Posterior cingulate gyrus (tissue), 11 donors: ENCODE measurements at regions not wholly inside any gene's neighbourhood (a gene's known extent, or its start where the extent isn't known, plus 50 kb on each side); places are given as distances from the start of the nearest gene placed in this dataset.
"Not testable (repeated sequence)": the region's sequence is repeated elsewhere in the genome, so short reads cannot be mapped to it uniquely, and the experiment has no call there.

Source experiments
- DNase-seq, 10 donors: peaks; one replicate each; pipeline versions ENCODE4 v3.0.0 to v3.0.0-alpha.2; 2020 to 2021; ENCODE audit warnings: mixed read lengths in 3 of 10
- intact Hi-C: fragments of 100-400 bp; cut with DNase I; formaldehyde crosslinking; loops from one replicate; pipeline ENCODE4 v1.15.1; 2023

- intact Hi-C loops, DNase-seq: not testable (repeated sequence)
Observed at GRCh38 chr13:18248533-18249240, 932.9 kb downstream of the TUBA3C start.

- DNase-seq, intact Hi-C loops: not testable (repeated sequence)
Observed at GRCh38 chr13:18240086-18240485, 941.5 kb downstream of the TUBA3C start.

- DNase-seq: peak in 2 of 10 donors; percentile 3 to 74
- intact Hi-C loops: not testable (repeated sequence)
Observed at GRCh38 chr13:18238586-18238985, 943.0 kb downstream of the TUBA3C start.

- intact Hi-C loops: no loop called here
- DNase-seq: peak in 1 of 10 donors; percentile 82
Observed at GRCh38 chr13:18236528-18236815, 945.2 kb downstream of the TUBA3C start.

GRCh38 chr13:18235756-18236527 is 945.7 kb downstream of the TUBA3C start:
- DNase-seq: peak in 2 of 10 donors; percentile 74 to 76
- intact Hi-C loops: no loop called here

GRCh38 chr13:18235172-18235571 is 946.5 kb downstream of the TUBA3C start:
- DNase-seq: peak in 1 of 10 donors; percentile 84
- intact Hi-C loops: no loop called here

- intact Hi-C loops: not testable (repeated sequence)
- peak in 1 of 10 donors; percentile 85 for DNase-seq
Observed at GRCh38 chr13:18234451-18234850, 947.2 kb downstream of the TUBA3C start.

- no peak for DNase-seq
- intact Hi-C loops: no loop called here
Observed at GRCh38 chr13:18233783-18234299, 947.8 kb downstream of the TUBA3C start.

GRCh38 chr13:18232994-18233782 is 948.4 kb downstream of the TUBA3C start:
- DNase-seq: peak in 1 of 10 donors; percentile 83

GRCh38 chr13:18232298-18232993 is 949.2 kb downstream of the TUBA3C start:
- peak in 2 of 10 donors; percentile 61 to 82 for DNase-seq
- intact Hi-C loops: no loop called here

More at GRCh38 chr13:18232994-18233782, 948.4 kb downstream of the TUBA3C start:
- intact Hi-C loops: no loop called here

GRCh38 chr13:18224411-18224810 is 957.2 kb downstream of the TUBA3C start:
- peak in 1 of 10 donors; percentile 9 for DNase-seq
- intact Hi-C loops: not testable (repeated sequence)

GRCh38 chr13:18214689-18215088 is 966.9 kb downstream of the TUBA3C start:
- DNase-seq, intact Hi-C loops: not testable (repeated sequence)

GRCh38 chr13:18213511-18213910 is 968.1 kb downstream of the TUBA3C start:
- intact Hi-C loops, DNase-seq: not testable (repeated sequence)

GRCh38 chr13:18212873-18213272 is 968.8 kb downstream of the TUBA3C start:
- DNase-seq: peak in 1 of 10 donors; percentile 31
- intact Hi-C loops: no loop called here

GRCh38 chr13:18211752-18212560 is 969.7 kb downstream of the TUBA3C start:
- DNase-seq: peak in 6 of 10 donors; percentile 9 to 93 (median 42)
- intact Hi-C loops: not testable (repeated sequence)

- DNase-seq: not testable (repeated sequence)
Observed at GRCh38 chr13:18204614-18205178, 976.9 kb downstream of the TUBA3C start.

GRCh38 chr13:18195365-18195678 is 986.3 kb downstream of the TUBA3C start:
- intact Hi-C loops: not testable (repeated sequence)
- peak in 3 of 10 donors; percentile 63 to 85 (median 71) for DNase-seq

More at GRCh38 chr13:18204614-18205178, 976.9 kb downstream of the TUBA3C start:
- intact Hi-C loops: not testable (repeated sequence)

GRCh38 chr13:18194631-18195364 is 986.8 kb downstream of the TUBA3C start:
- intact Hi-C loops: not testable (repeated sequence)

More at GRCh38 chr13:18194631-18195364, 986.8 kb downstream of the TUBA3C start:
- not testable (repeated sequence) for DNase-seq
